Upper lobe of left lung (tissue), 4 donors: ENCODE measurements at regions not wholly inside any gene's neighbourhood (a gene's known extent, or its start where the extent isn't known, plus 50 kb on each side); places are given as distances from the start of the nearest gene placed in this dataset.

Experiments used
- CTCF ChIP-seq, 6 experiments: fragments of 450-650 bp in 4 of 6; fragments of 200-600 bp in 2 of 6; sonication (generic) in 2 of 6; IDR thresholded peaks; one replicate each; pipeline ENCODE4 v1.5.1; 2016 to 2019; ENCODE audit warnings: antibody characterized with exemption in 6 of 6
- EP300 ChIP-seq, 4 donors: sonication (generic); formaldehyde crosslinking; IDR thresholded peaks; one replicate each; pipeline ENCODE4 v1.5.1; 2017; ENCODE audit warnings: antibody characterized with exemption in 4 of 4, control low read depth in 2 of 4
- POLR2A ChIP-seq, 4 donors: fragments of 450-650 bp; IDR thresholded peaks; one replicate each; pipeline ENCODE4 v1.5.1; 2016 to 2017; ENCODE audit warnings: antibody characterized with exemption in 4 of 4, mild to moderate bottlenecking in 2 of 4

DNA sequence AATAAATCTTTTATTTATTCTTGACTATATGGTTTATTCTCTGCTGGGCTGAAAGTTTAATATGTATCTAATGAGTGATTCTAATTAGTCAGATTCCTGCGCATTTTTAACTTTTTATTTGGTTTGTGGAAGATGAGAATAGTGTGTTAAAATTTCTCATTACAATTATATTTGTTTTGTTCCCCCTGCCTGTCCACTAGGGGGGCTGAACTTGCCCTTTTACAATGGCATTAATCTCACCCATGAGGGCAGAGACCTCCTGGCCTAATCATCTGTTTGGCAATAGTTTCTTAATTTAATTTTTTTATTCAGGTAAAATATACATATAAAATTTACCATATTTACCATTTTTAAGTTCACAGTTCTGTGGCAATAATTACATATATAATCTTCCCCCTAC lies 278.5 kb upstream of the NPY start:
- TF ChIP-seq CTCF (IDR thresholded peaks at IDR 0.05) (no peak), POLR2A (IDR thresholded peaks at IDR 0.05) (no peak), EP300 (IDR thresholded peaks at IDR 0.05) (no peak)
